Glutamatergic neuron (in vitro differentiated cells): ENCODE measurements at regions not wholly inside any gene's neighbourhood (a gene's known extent, or its start where the extent isn't known, plus 50 kb on each side); places are given as distances from the start of the nearest gene placed in this dataset.

ENCODE experiments used
- DNase-seq: peaks from one replicate; pipeline ENCODE4 v3.0.0; 2022
- H3K27ac Mint-ChIP-seq: one replicate; pipeline ENCODE4 v1.8.0; 2020; ENCODE audit warnings: mild to moderate bottlenecking, mixed read lengths, inconsistent platforms; ENCODE audit not compliant: unreplicated experiment
- H3K27me3 Mint-ChIP-seq: one replicate; pipeline ENCODE4 v1.8.0; 2020; ENCODE audit warnings: mild to moderate bottlenecking, moderate library complexity, mixed read lengths, inconsistent platforms; ENCODE audit not compliant: unreplicated experiment
- H3K36me3 Mint-ChIP-seq: one replicate; pipeline ENCODE4 v1.8.0; 2020; ENCODE audit warnings: mild to moderate bottlenecking, mixed read lengths, inconsistent platforms; ENCODE audit not compliant: unreplicated experiment
- H3K4me1 Mint-ChIP-seq: one replicate; pipeline ENCODE4 v1.8.0; 2020; ENCODE audit warnings: mild to moderate bottlenecking, low read depth, mixed read lengths, inconsistent platforms; ENCODE audit not compliant: unreplicated experiment
- H3K4me3 Mint-ChIP-seq: one replicate; pipeline ENCODE4 v1.8.0; 2020; ENCODE audit warnings: mild to moderate bottlenecking, mixed read lengths, inconsistent platforms; ENCODE audit not compliant: unreplicated experiment
- H3K9me3 Mint-ChIP-seq: one replicate; pipeline ENCODE4 v1.8.0; 2020; ENCODE audit warnings: mild to moderate bottlenecking, moderate library complexity, mixed read lengths, inconsistent platforms; ENCODE audit not compliant: unreplicated experiment
- CTCF ChIP-seq: fragments of 200-600 bp; sonication (generic); IDR thresholded peaks from one replicate; pipeline ENCODE4 v1.5.0; 2021; ENCODE audit not compliant: partially characterized antibody, unreplicated experiment

- Mint-ChIP-seq H3K36me3 (no peaks in the 10 kb centered on the region), H3K9me3 (no peaks in the 10 kb centered on the region), H3K4me1 (no peaks in the 10 kb centered on the region), H3K27ac (no peak overlapping the region), H3K4me3 (no peak overlapping the region), H3K27me3 (no peaks in the 10 kb centered on the region)
- DNase-seq: no peak
- TF ChIP-seq CTCF: no peak
These were observed 131.6 kb upstream of the NEDD9 start for GRCh38 chr6:11363881-11364576.

GRCh38 chr6:11362564-11362963 is 130.1 kb upstream of the NEDD9 start:
- no peak for DNase-seq
- H3K36me3 Mint-ChIP-seq: no peaks in the 10 kb centered on the region
- H3K27me3 Mint-ChIP-seq: no peaks in the 10 kb centered on the region
- no peak overlapping the region for H3K27ac Mint-ChIP-seq
- no peaks in the 10 kb centered on the region for H3K9me3 Mint-ChIP-seq
- no peaks in the 10 kb centered on the region for H3K4me1 Mint-ChIP-seq
- H3K4me3 Mint-ChIP-seq: no peak overlapping the region
- TF ChIP-seq CTCF: no peak

GRCh38 chr6:11358904-11359830 is 126.7 kb upstream of the NEDD9 start:
- peaks cover 2% of the 10 kb centered on the region for H3K9me3 Mint-ChIP-seq
- H3K4me1 Mint-ChIP-seq: no peaks in the 10 kb centered on the region
- no peak for DNase-seq
- no peaks in the 10 kb centered on the region for H3K36me3 Mint-ChIP-seq
- no peak overlapping the region for H3K4me3 Mint-ChIP-seq
- H3K27ac Mint-ChIP-seq: no peak overlapping the region
- H3K27me3 Mint-ChIP-seq: no peaks in the 10 kb centered on the region
- TF ChIP-seq CTCF: no peak

- Mint-ChIP-seq H3K9me3 (peaks cover 2% of the 10 kb centered on the region), H3K27ac (no peak overlapping the region), H3K27me3 (no peaks in the 10 kb centered on the region), H3K4me1 (no peaks in the 10 kb centered on the region), H3K4me3 (no peak overlapping the region), H3K36me3 (no peaks in the 10 kb centered on the region)
- no peak for TF ChIP-seq CTCF
- no peak for DNase-seq
These were observed 124.8 kb upstream of the NEDD9 start for GRCh38 chr6:11357285-11357684.
